HG02588 (cell line): ENCODE measurements at regions not wholly inside any gene's neighbourhood (a gene's known extent, or its start where the extent isn't known, plus 50 kb on each side); places are given as distances from the start of the nearest gene placed in this dataset.

ENCODE experiments used
- ATAC-seq: cut with Tn5 transposase; IDR thresholded peaks from one replicate; pipeline ENCODE4 v1.9.1; 2021; ENCODE audit warnings: mild to moderate bottlenecking, moderate library complexity; ENCODE audit not compliant: unreplicated experiment

GRCh38 chr10:29012926-29013554, 275.8 kb upstream of the LYZL1 start:
- no peak for ATAC-seq

- no peak for ATAC-seq
Observed at GRCh38 chr10:29021591-29021990, 267.3 kb upstream of the LYZL1 start.

GRCh38 chr10:29022513-29022912, 266.4 kb upstream of the LYZL1 start:
- ATAC-seq: no peak

GRCh38 chr10:29023678-29024077, 265.2 kb upstream of the LYZL1 start:
- ATAC-seq: no peak

- no peak for ATAC-seq
Observed at GRCh38 chr10:29026065-29026797, 262.6 kb upstream of the LYZL1 start.

GRCh38 chr10:29026802-29027580, 261.9 kb upstream of the LYZL1 start:
- ATAC-seq: no peak

GRCh38 chr10:29028486-29028885, 260.4 kb upstream of the LYZL1 start:
- ATAC-seq: no peak

GRCh38 chr10:29030900-29031299, 258.0 kb upstream of the LYZL1 start:
- ATAC-seq: no peak

GRCh38 chr10:29032169-29032568, 256.7 kb upstream of the LYZL1 start:
- no peak for ATAC-seq

- no peak for ATAC-seq
Observed at GRCh38 chr10:29033311-29033940, 255.4 kb upstream of the LYZL1 start.

- no peak for ATAC-seq
Observed at GRCh38 chr10:29034592-29034991, 254.3 kb upstream of the LYZL1 start.

- no peak for ATAC-seq
Observed at GRCh38 chr10:29035721-29036120, 253.1 kb upstream of the LYZL1 start.

- ATAC-seq: no peak
Observed at GRCh38 chr10:29037348-29038113, 251.3 kb upstream of the LYZL1 start.

GRCh38 chr10:29039091-29039490, 249.8 kb upstream of the LYZL1 start:
- ATAC-seq: no peak

GRCh38 chr10:29039677-29040189, 249.1 kb upstream of the LYZL1 start:
- ATAC-seq: no peak

GRCh38 chr10:29041616-29042015, 247.3 kb upstream of the LYZL1 start:
- ATAC-seq: no peak

GRCh38 chr10:29048506-29048905, 240.4 kb upstream of the LYZL1 start:
- ATAC-seq: no peak

GRCh38 chr10:29050081-29050480, 238.8 kb upstream of the LYZL1 start:
- ATAC-seq: no peak

- ATAC-seq: no peak
Observed at GRCh38 chr10:29055101-29055500, 233.8 kb upstream of the LYZL1 start.

- no peak for ATAC-seq
Observed at GRCh38 chr10:29056729-29057128, 232.1 kb upstream of the LYZL1 start.
